ENCODE measurements at regions not wholly inside any gene's neighbourhood (a gene's known extent, or its start where the extent isn't known, plus 50 kb on each side); places are given as distances from the start of the nearest gene placed in this dataset.
"Not testable (repeated sequence)": the region's sequence is repeated elsewhere in the genome, so short reads cannot be mapped to it uniquely, and the experiment has no call there.

- H3K27me3 Mint-ChIP-seq = no peaks in the 10 kb centered on the region
- H3K27ac Mint-ChIP-seq = no peak overlapping the region
- no peak for DNase-seq (ENCODE audit: low spot score, unreplicated experiment)
- peaks cover 18% of the 10 kb centered on the region for H3K4me1 Mint-ChIP-seq (ENCODE audit: low read depth)
- H3K9me3 Mint-ChIP-seq (ENCODE audit: low read depth) = peaks cover 3% of the 10 kb centered on the region
- no peaks in the 10 kb centered on the region for H3K36me3 Mint-ChIP-seq (ENCODE audit: insufficient read depth)
- no peak overlapping the region for H3K4me3 Mint-ChIP-seq (ENCODE audit: low read depth)
- no peak for TF ChIP-seq CTCF (IDR thresholded peaks at IDR 0.05; ENCODE audit: unreplicated experiment)
Measured at GRCh38 chr2:117336496-117336895, 478.0 kb upstream of the DDX18 start.

- H3K4me3 Mint-ChIP-seq (ENCODE audit: low read depth); H3K27me3 Mint-ChIP-seq; DNase-seq (ENCODE audit: low spot score, unreplicated experiment); H3K27ac Mint-ChIP-seq; H3K9me3 Mint-ChIP-seq (ENCODE audit: low read depth); H3K36me3 Mint-ChIP-seq (ENCODE audit: insufficient read depth): not testable (repeated sequence)
- H3K4me1 Mint-ChIP-seq (ENCODE audit: low read depth) = peaks cover 18% of the 10 kb centered on the region
Measured at GRCh38 chr2:117337981-117338380, 476.5 kb upstream of the DDX18 start.

GRCh38 chr2:117339980-117340379 is 474.5 kb upstream of the DDX18 start:
- no peak for TF ChIP-seq CTCF (IDR thresholded peaks at IDR 0.05; ENCODE audit: unreplicated experiment)
- no peak overlapping the region for H3K27ac Mint-ChIP-seq
- H3K4me1 Mint-ChIP-seq (ENCODE audit: low read depth) = peaks cover 8% of the 10 kb centered on the region
- peaks cover 3% of the 10 kb centered on the region for H3K9me3 Mint-ChIP-seq (ENCODE audit: low read depth)
- no peaks in the 10 kb centered on the region for H3K36me3 Mint-ChIP-seq (ENCODE audit: insufficient read depth)
- no peak overlapping the region for H3K4me3 Mint-ChIP-seq (ENCODE audit: low read depth)
- DNase-seq (ENCODE audit: low spot score, unreplicated experiment) = no peak
- H3K27me3 Mint-ChIP-seq = no peaks in the 10 kb centered on the region

DNA sequence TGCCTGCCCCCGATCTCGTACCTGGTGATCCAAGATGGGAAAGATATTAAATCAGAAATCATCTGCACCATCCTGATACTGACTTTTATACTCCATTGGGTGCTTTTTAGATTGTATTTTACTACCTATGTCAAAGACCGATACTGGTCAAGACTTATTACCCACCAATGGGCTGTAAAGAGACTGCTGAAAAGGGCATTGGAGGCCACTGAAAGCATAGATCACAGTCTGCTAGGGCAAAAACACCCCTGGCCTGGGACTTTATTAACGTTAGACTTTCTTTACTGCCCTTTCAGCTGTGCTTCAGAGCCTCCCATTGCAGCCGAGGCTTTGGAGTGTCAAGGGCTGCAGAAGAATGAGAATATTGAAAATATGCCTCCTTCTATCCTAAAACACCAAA is 472.8 kb upstream of the DDX18 start:
- no peak for TF ChIP-seq CTCF (IDR thresholded peaks at IDR 0.05; ENCODE audit: unreplicated experiment)
- no peak overlapping the region for H3K4me3 Mint-ChIP-seq (ENCODE audit: low read depth)
- peaks cover 4% of the 10 kb centered on the region for H3K9me3 Mint-ChIP-seq (ENCODE audit: low read depth)
- H3K4me1 Mint-ChIP-seq (ENCODE audit: low read depth) = peaks cover 9% of the 10 kb centered on the region
- DNase-seq (ENCODE audit: low spot score, unreplicated experiment) = no peak
- no peak overlapping the region for H3K27ac Mint-ChIP-seq
- H3K27me3 Mint-ChIP-seq = no peaks in the 10 kb centered on the region
- no peaks in the 10 kb centered on the region for H3K36me3 Mint-ChIP-seq (ENCODE audit: insufficient read depth)

DNA sequence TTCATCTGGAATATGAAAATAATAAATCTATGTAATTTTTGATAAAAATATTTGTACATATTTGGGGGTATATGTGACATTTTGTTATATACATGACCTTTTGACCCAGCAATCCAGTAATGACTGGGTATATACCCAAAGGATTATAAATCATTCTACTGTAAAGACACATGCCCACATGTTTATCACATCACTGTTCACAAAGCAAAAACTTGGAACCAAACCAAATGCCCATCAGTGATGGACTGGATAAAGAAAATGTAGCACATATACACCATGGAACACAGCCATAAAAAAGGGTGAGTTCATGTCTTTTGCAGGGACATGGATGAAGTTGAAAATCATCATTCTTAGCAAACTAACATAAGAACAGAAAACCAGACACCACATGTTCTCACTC is 472.1 kb upstream of the DDX18 start:
- Mint-ChIP-seq H3K27me3 (no peaks in the 10 kb centered on the region), H3K27ac (no peak overlapping the region), H3K9me3 (ENCODE audit: low read depth) (peaks cover 6% of the 10 kb centered on the region), H3K4me3 (ENCODE audit: low read depth) (no peak overlapping the region), H3K36me3 (ENCODE audit: insufficient read depth) (no peaks in the 10 kb centered on the region), H3K4me1 (ENCODE audit: low read depth) (peaks cover 3% of the 10 kb centered on the region)
- no peak for DNase-seq (ENCODE audit: low spot score, unreplicated experiment)
- TF ChIP-seq CTCF (IDR thresholded peaks at IDR 0.05; ENCODE audit: unreplicated experiment) = no peak

GRCh38 chr2:117349687-117350086 is 464.8 kb upstream of the DDX18 start:
- H3K9me3 Mint-ChIP-seq (ENCODE audit: low read depth) = peaks cover 10% of the 10 kb centered on the region
- H3K27me3 Mint-ChIP-seq = no peaks in the 10 kb centered on the region
- no peaks in the 10 kb centered on the region for H3K36me3 Mint-ChIP-seq (ENCODE audit: insufficient read depth)
- no peak for DNase-seq (ENCODE audit: low spot score, unreplicated experiment)
- no peak for TF ChIP-seq CTCF (IDR thresholded peaks at IDR 0.05; ENCODE audit: unreplicated experiment)
- peaks cover 12% of the 10 kb centered on the region for H3K4me1 Mint-ChIP-seq (ENCODE audit: low read depth)
- no peak overlapping the region for H3K4me3 Mint-ChIP-seq (ENCODE audit: low read depth)
- no peak overlapping the region for H3K27ac Mint-ChIP-seq
